GM10248 (cell line): ENCODE measurements at regions not wholly inside any gene's neighbourhood (a gene's known extent, or its start where the extent isn't known, plus 50 kb on each side); places are given as distances from the start of the nearest gene placed in this dataset.

ENCODE experiments used
- CTCF ChIA-PET: fragments of 300-600 bp; sonication (Branson Sonifier 250); formaldehyde crosslinking; extraction: SDS; loops from one replicate; lab custom pipeline; 2021; ENCODE audit warnings: antibody characterized with exemption; lab: Yijun Ruan, JAX
- POLR2A ChIA-PET: fragments of 350-650 bp; sonication (Branson Sonifier 250); formaldehyde crosslinking; extraction: SDS; loops from one replicate; lab custom pipeline; 2020; ENCODE audit warnings: antibody characterized with exemption; lab: Yijun Ruan, JAX
- DNase-seq: peaks from one replicate; pipeline ENCODE4 v3.0.0; 2012; ENCODE audit errors: extremely low spot score
- TF ChIP-seq, protein P1 (sequence below): IDR thresholded peaks from 2 replicates; pipeline ENCODE4 v1.5.1; 2012; ENCODE audit warnings: mild to moderate bottlenecking, low read depth; ENCODE audit errors: extremely low read depth, missing control alignments, control extremely low read depth

DNA sequence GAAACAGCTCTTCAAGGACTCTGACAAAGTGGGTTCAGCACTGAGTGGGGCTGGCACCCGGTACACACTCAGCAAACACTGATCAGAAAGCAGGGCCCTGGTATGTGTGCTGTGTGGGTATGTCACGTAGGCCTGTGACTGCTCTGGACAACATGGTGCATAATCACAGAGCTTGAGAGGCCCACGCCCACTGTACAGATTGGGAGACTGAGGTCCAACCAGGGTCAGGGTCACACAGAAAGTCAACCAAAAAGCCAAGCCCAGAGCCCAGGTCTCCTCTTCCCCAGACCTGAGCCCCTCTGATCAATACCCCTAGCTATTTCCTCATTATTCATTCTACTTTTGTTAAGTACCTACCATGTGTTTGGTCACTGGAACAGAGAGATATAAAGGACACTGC, 166.1 kb upstream of the LINGO1 start:
- CTCF ChIA-PET, result interaction anchor here (1.0 to 1.3 kb wide), 4 partner anchors 11 to 165 kb away, joined by 3 to 5 read pairs (median 4); no protein-coding TSS in a partner anchor
- POLR2A ChIA-PET, result no interaction called here
- TF ChIP-seq, protein P1, sequence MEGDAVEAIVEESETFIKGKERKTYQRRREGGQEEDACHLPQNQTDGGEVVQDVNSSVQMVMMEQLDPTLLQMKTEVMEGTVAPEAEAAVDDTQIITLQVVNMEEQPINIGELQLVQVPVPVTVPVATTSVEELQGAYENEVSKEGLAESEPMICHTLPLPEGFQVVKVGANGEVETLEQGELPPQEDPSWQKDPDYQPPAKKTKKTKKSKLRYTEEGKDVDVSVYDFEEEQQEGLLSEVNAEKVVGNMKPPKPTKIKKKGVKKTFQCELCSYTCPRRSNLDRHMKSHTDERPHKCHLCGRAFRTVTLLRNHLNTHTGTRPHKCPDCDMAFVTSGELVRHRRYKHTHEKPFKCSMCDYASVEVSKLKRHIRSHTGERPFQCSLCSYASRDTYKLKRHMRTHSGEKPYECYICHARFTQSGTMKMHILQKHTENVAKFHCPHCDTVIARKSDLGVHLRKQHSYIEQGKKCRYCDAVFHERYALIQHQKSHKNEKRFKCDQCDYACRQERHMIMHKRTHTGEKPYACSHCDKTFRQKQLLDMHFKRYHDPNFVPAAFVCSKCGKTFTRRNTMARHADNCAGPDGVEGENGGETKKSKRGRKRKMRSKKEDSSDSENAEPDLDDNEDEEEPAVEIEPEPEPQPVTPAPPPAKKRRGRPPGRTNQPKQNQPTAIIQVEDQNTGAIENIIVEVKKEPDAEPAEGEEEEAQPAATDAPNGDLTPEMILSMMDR, result no peak
- DNase-seq, result no peak

DNA sequence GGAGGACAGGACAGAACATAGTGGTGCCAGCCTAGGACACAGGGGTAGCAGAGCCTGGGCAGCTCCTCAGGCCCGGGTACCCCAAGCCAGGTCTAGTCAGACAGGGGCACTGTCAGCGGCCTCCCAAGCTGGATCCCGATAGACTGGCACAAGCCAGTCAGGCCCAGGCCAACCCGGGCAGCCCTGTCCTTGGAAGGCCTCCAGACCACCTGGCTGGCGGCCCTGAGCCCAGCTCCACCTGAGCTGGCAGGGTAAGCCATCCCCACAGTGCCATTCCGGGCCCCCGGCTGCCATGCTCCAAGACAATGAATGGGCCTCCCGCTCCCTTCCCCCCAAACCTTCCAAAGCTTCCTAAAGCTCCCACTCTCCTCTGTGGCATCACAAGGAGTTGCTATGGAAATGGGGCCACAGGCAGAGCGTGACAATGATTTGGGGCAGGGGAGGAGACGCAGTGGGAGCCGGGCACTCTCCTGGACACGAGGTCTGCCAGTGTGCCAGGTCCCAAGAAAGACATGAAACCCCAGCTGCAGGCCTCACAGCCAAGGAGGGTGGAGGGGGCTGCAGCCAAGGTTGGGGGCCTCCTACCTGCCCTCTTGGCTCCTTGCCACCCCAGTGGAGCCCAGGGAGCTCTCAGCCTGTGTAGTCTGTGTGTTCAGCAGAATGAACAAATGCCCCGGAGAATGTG, 165.6 kb upstream of the LINGO1 start:
- CTCF ChIA-PET, result interaction anchor here (1.0 to 1.3 kb wide), 5 partner anchors 10 to 165 kb away, joined by 3 to 5 read pairs (median 4); no protein-coding TSS in a partner anchor
- no peak for DNase-seq
- POLR2A ChIA-PET, result no interaction called here
- TF ChIP-seq, protein P1, result no peak

DNA sequence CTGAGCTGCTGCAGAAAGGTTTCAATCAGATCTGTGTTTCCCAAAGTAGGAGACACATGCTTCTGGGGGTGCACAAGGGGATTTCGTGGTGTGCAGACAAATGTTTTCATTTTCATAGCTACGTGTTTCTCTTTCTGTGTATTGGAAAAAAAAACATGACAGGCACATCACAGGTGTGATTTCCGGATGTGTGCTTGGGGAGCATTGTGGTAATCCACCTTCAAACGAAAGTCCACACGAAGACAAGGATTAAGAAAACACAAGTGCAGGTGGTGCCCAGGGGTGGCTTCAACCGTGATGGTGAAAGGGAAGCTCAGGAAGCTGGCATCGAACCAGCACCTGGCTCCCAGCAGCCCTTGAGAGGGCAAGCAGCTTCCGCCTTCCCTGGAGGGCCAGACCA, 164.6 kb upstream of the LINGO1 start:
- no peak for DNase-seq

DNA sequence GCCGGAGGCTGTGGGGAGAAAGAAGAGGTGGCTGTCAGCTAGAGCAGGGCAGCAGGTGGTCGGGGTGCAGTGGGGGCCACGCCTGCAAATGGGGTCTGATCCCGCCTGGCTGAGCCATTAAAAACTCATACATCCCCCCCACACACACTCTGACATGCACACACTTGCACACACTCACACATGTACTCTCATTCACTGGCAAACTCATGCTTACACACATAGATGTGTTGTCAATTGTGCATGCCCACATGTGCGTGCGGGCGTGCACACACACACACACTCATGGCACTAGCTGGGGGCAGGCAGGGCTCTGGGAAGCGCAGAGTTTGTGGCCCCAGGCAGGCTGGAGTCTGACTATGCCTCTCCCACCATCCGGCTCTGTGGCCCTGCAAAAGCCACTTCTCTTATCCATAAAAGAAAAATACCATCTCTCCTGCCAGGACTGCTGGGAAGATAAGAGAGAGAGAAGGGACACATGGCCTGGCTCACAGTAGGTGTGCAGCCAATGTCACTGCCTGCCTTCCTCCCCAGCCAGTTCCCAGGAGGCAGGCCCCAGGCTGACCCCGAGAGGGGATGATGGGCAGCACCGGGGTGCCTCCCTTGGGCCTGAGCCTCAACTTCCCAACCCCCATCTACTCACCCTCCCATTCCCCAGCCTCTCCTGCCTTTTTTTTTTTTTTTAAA, 163.5 kb upstream of the LINGO1 start:
- CTCF ChIA-PET, result no interaction called here
- TF ChIP-seq, protein P1, result no peak
- POLR2A ChIA-PET, result no interaction called here

More for the DNA sequence above, 164.6 kb upstream of the LINGO1 start:
- TF ChIP-seq, protein P1, result no peak
- ChIA-PET POLR2A (no interaction called here), CTCF (interaction anchor here (0.8 to 1.0 kb wide), 2 partner anchors 13 to 104 kb away, joined by 3 to 4 read pairs; no protein-coding TSS in a partner anchor)

DNA sequence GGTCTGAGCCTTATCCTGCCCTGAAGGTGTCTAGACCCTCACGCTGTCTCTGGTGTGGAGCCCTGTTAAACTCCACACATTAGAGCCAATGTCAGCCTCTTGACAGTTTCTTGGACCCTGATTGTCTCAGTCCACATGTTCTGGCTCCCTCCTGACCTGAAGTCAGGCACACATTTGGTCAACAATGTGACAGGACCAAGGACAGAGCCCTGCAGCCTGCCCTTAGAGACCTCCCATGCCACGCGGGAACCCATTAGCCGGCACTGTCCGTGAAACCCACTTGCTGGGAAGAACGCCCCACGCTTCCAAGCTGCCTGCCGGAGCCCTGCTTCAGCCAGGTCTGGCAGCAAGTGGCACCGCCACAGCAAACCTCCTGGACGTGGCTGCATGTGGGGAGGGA, 162.7 kb upstream of the LINGO1 start:
- ChIA-PET CTCF (no interaction called here), POLR2A (no interaction called here)
- no peak for DNase-seq
- TF ChIP-seq, protein P1, result no peak

More for the DNA sequence above, 163.5 kb upstream of the LINGO1 start:
- DNase-seq, result no peak

DNA sequence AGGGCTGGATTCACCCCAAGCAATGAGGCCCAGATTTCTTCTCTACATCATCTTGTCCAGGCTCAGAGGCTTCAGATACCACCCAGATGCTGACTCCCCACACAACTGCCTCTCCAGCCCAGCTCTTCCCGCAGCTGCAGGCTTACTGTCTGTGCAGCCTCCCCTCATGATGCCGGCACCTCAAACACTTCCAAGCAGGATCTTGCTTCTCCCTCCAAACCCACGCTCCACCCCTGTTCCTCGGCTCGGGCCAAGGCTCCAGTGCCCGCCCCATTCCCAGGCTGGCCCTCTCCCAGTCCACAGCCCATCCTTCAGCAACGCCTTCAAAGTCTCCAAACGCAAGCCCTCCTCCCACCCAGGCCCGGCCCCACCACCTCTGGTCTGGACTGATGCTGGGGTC, 159.2 kb upstream of the LINGO1 start:
- CTCF ChIA-PET, result no interaction called here
- DNase-seq, result no peak
- TF ChIP-seq, protein P1, result no peak
- POLR2A ChIA-PET, result no interaction called here
